NCI-H226 (cell line): ENCODE measurements at regions not wholly inside any gene's neighbourhood (a gene's known extent, or its start where the extent isn't known, plus 50 kb on each side); places are given as distances from the start of the nearest gene placed in this dataset.

Experiments used
- DNase-seq: peaks from one replicate; pipeline ENCODE4 v3.0.0-alpha.2; 2015

- DNase-seq: no peak
These were observed 189.8 kb downstream of the HHIPL2 start for GRCh38 chr1:222358100-222358499.

- DNase-seq: no peak
These were observed 190.7 kb downstream of the HHIPL2 start for GRCh38 chr1:222357252-222357651.

GRCh38 chr1:222347627-222348026, 200.3 kb downstream of the HHIPL2 start:
- DNase-seq: no peak

GRCh38 chr1:222346955-222347354, 200.9 kb downstream of the HHIPL2 start:
- no peak for DNase-seq

GRCh38 chr1:222339376-222339947, 208.4 kb downstream of the HHIPL2 start:
- no peak for DNase-seq

- DNase-seq: no peak
These were observed 212.3 kb downstream of the HHIPL2 start for GRCh38 chr1:222335586-222335985.

GRCh38 chr1:222334026-222334680, 213.8 kb downstream of the HHIPL2 start:
- DNase-seq: no peak

GRCh38 chr1:222331765-222332164, 216.1 kb downstream of the HHIPL2 start:
- DNase-seq: peak; percentile 4

GRCh38 chr1:222331340-222331739, 216.6 kb downstream of the HHIPL2 start:
- DNase-seq: peak; percentile 57

- DNase-seq: no peak
These were observed 218.3 kb downstream of the HHIPL2 start for GRCh38 chr1:222329493-222330045.

GRCh38 chr1:222326710-222327036, 221.2 kb downstream of the HHIPL2 start:
- DNase-seq: no peak

- no peak for DNase-seq
These were observed 221.7 kb downstream of the HHIPL2 start for GRCh38 chr1:222326006-222326709.

- DNase-seq: no peak
These were observed 222.4 kb downstream of the HHIPL2 start for GRCh38 chr1:222325506-222325905.

GRCh38 chr1:222314839-222315238, 233.1 kb downstream of the HHIPL2 start:
- no peak for DNase-seq

- DNase-seq: no peak
These were observed 237.1 kb downstream of the HHIPL2 start for GRCh38 chr1:222310836-222311235.

GRCh38 chr1:222307621-222308020, 240.3 kb downstream of the HHIPL2 start:
- no peak for DNase-seq

GRCh38 chr1:222306512-222306911, 241.4 kb downstream of the HHIPL2 start:
- no peak for DNase-seq

- no peak for DNase-seq
These were observed 241.9 kb downstream of the HHIPL2 start for GRCh38 chr1:222306011-222306410.

GRCh38 chr1:222301652-222302051, 246.3 kb downstream of the HHIPL2 start:
- DNase-seq: no peak

GRCh38 chr1:222299524-222299923, 248.4 kb downstream of the HHIPL2 start:
- no peak for DNase-seq

GRCh38 chr1:222290866-222291265, 257.0 kb downstream of the HHIPL2 start:
- no peak for DNase-seq

- no peak for DNase-seq
These were observed 259.9 kb downstream of the HHIPL2 start for GRCh38 chr1:222288053-222288452.

GRCh38 chr1:222286011-222286410, 261.9 kb downstream of the HHIPL2 start:
- DNase-seq: no peak

GRCh38 chr1:222285526-222285925, 262.4 kb downstream of the HHIPL2 start:
- DNase-seq: no peak
